ENCODE measurements at regions not wholly inside any gene's neighbourhood (a gene's known extent, or its start where the extent isn't known, plus 50 kb on each side); places are given as distances from the start of the nearest gene placed in this dataset.

DNA sequence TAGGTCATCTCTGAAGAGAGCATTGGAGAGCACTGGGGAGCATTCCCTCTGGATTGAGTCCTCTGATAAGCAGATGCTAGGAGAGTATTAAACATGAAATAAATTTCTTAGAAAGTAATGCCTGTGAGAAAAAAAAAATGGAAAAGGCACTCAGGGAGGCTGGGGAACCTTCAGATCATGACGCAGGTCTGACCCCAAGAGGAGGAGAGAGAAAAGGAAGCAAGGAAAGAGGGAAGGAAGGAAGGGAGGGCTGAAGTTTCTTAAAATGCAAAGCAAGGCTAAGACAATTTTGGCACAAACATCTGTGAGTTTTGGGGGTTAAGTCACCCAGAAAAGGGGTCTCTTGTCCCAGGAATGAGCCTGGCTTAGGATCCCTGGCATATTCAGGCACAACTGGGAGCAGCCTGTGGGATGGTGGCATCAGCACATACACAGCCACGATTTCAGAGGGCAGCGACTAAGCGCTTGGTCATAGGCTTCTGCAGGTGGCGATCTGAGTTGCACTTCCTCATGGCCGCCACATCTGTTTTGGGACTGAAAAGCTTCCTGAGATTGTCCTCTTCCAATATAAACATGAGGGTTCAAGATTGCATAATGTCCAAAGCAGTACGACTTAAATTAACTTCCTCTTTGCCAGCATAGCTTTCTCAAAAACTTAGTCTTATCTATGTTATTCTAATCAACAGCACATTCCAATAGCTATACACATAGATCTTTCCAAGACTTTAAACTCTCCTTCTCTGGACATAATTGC is 692.7 kb downstream of the DNAH5 start:
- no peak overlapping the region for H3K4me3 ChIP-seq (ENCODE audit: low read depth, low read length)
- POLR2A ChIA-PET, result no interaction called here
- TF ChIP-seq ZNF248 (tag by site-specific recombination; IDR thresholded peaks at IDR 0.05), result no peak
- TF ChIP-seq ZNF174 (tag by site-specific recombination; IDR thresholded peaks at IDR 0.05), result no peak
- TF ChIP-seq, protein P1, sequence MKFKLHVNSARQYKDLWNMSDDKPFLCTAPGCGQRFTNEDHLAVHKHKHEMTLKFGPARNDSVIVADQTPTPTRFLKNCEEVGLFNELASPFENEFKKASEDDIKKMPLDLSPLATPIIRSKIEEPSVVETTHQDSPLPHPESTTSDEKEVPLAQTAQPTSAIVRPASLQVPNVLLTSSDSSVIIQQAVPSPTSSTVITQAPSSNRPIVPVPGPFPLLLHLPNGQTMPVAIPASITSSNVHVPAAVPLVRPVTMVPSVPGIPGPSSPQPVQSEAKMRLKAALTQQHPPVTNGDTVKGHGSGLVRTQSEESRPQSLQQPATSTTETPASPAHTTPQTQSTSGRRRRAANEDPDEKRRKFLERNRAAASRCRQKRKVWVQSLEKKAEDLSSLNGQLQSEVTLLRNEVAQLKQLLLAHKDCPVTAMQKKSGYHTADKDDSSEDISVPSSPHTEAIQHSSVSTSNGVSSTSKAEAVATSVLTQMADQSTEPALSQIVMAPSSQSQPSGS (tag by site-specific recombination; IDR thresholded peaks at IDR 0.05; ENCODE audit: low read depth), result no peak
- TF ChIP-seq ZNF302 (tag by site-specific recombination; IDR thresholded peaks at IDR 0.05; ENCODE audit: low read depth), result no peak
- TF ChIP-seq TRIM28 (IDR thresholded peaks at IDR 0.05; ENCODE audit: borderline replicate concordance, low read length), result no peak
- no peak for TF ChIP-seq ZNF510 (tag by site-specific recombination; IDR thresholded peaks at IDR 0.05; ENCODE audit: insufficient replicate concordance)
- TF ChIP-seq, protein P2, sequence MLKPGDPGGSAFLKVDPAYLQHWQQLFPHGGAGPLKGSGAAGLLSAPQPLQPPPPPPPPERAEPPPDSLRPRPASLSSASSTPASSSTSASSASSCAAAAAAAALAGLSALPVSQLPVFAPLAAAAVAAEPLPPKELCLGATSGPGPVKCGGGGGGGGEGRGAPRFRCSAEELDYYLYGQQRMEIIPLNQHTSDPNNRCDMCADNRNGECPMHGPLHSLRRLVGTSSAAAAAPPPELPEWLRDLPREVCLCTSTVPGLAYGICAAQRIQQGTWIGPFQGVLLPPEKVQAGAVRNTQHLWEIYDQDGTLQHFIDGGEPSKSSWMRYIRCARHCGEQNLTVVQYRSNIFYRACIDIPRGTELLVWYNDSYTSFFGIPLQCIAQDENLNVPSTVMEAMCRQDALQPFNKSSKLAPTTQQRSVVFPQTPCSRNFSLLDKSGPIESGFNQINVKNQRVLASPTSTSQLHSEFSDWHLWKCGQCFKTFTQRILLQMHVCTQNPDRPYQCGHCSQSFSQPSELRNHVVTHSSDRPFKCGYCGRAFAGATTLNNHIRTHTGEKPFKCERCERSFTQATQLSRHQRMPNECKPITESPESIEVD (tag by site-specific recombination; IDR thresholded peaks at IDR 0.05), result no peak
- TF ChIP-seq YY1 (tag by site-specific recombination; IDR thresholded peaks at IDR 0.05), result no peak
- no peak for TF ChIP-seq ZFP41 (tag by site-specific recombination; IDR thresholded peaks at IDR 0.05; ENCODE audit: borderline replicate concordance)
- TF ChIP-seq, protein P3, sequence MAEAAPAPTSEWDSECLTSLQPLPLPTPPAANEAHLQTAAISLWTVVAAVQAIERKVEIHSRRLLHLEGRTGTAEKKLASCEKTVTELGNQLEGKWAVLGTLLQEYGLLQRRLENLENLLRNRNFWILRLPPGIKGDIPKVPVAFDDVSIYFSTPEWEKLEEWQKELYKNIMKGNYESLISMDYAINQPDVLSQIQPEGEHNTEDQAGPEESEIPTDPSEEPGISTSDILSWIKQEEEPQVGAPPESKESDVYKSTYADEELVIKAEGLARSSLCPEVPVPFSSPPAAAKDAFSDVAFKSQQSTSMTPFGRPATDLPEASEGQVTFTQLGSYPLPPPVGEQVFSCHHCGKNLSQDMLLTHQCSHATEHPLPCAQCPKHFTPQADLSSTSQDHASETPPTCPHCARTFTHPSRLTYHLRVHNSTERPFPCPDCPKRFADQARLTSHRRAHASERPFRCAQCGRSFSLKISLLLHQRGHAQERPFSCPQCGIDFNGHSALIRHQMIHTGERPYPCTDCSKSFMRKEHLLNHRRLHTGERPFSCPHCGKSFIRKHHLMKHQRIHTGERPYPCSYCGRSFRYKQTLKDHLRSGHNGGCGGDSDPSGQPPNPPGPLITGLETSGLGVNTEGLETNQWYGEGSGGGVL (tag by site-specific recombination; IDR thresholded peaks at IDR 0.05), result no peak
- no peak for TF ChIP-seq GFI1B (tag by site-specific recombination; IDR thresholded peaks at IDR 0.05)
- no peak for TF ChIP-seq ZNF610 (tag by site-specific recombination; IDR thresholded peaks at IDR 0.05; ENCODE audit: borderline replicate concordance)
- no peak for TF ChIP-seq ZNF571 (tag by site-specific recombination; IDR thresholded peaks at IDR 0.05)
- TF ChIP-seq ZNF585B (tag by site-specific recombination; IDR thresholded peaks at IDR 0.05), result no peak
- TF ChIP-seq, protein P4, sequence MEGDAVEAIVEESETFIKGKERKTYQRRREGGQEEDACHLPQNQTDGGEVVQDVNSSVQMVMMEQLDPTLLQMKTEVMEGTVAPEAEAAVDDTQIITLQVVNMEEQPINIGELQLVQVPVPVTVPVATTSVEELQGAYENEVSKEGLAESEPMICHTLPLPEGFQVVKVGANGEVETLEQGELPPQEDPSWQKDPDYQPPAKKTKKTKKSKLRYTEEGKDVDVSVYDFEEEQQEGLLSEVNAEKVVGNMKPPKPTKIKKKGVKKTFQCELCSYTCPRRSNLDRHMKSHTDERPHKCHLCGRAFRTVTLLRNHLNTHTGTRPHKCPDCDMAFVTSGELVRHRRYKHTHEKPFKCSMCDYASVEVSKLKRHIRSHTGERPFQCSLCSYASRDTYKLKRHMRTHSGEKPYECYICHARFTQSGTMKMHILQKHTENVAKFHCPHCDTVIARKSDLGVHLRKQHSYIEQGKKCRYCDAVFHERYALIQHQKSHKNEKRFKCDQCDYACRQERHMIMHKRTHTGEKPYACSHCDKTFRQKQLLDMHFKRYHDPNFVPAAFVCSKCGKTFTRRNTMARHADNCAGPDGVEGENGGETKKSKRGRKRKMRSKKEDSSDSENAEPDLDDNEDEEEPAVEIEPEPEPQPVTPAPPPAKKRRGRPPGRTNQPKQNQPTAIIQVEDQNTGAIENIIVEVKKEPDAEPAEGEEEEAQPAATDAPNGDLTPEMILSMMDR (tag by site-specific recombination; IDR thresholded peaks at IDR 0.05), result no peak
- TF ChIP-seq, protein P5, sequence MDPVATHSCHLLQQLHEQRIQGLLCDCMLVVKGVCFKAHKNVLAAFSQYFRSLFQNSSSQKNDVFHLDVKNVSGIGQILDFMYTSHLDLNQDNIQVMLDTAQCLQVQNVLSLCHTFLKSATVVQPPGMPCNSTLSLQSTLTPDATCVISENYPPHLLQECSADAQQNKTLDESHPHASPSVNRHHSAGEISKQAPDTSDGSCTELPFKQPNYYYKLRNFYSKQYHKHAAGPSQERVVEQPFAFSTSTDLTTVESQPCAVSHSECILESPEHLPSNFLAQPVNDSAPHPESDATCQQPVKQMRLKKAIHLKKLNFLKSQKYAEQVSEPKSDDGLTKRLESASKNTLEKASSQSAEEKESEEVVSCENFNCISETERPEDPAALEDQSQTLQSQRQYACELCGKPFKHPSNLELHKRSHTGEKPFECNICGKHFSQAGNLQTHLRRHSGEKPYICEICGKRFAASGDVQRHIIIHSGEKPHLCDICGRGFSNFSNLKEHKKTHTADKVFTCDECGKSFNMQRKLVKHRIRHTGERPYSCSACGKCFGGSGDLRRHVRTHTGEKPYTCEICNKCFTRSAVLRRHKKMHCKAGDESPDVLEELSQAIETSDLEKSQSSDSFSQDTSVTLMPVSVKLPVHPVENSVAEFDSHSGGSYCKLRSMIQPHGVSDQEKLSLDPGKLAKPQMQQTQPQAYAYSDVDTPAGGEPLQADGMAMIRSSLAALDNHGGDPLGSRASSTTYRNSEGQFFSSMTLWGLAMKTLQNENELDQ (tag by site-specific recombination; IDR thresholded peaks at IDR 0.05; ENCODE audit: low read depth), result no peak
- no peak for TF ChIP-seq ZBTB17 (tag by site-specific recombination; IDR thresholded peaks at IDR 0.05)
- H3K9me3 ChIP-seq (ENCODE audit: control insufficient read depth, insufficient read depth, low read depth, low read length), result no peaks in the 10 kb centered on the region
- H3K27ac ChIP-seq (ENCODE audit: extremely low read depth, low read depth, low read length), result no peak overlapping the region
- no peaks in the 10 kb centered on the region for H3K4me1 ChIP-seq (ENCODE audit: control insufficient read depth, insufficient read depth, low read length)
- H3K36me3 ChIP-seq (ENCODE audit: control insufficient read depth in 2 of 2, insufficient read depth in 1 of 2, low read length in 2 of 2), result no peaks in the 10 kb centered on the region
- CTCF ChIA-PET, result interaction anchor here (0.9 to 1.8 kb wide), 4 partner anchors 7 to 136 kb away, joined by 3 to 5 read pairs (median 4); no protein-coding TSS in a partner anchor
